GM18499 (cell line): ENCODE measurements at regions not wholly inside any gene's neighbourhood (a gene's known extent, or its start where the extent isn't known, plus 50 kb on each side); places are given as distances from the start of the nearest gene placed in this dataset.

ENCODE experiments used
- ATAC-seq: cut with Tn5 transposase; IDR thresholded peaks from one replicate; pipeline ENCODE4 v1.9.1; 2021; ENCODE audit warnings: moderate number of reproducible peaks; ENCODE audit not compliant: insufficient read depth, unreplicated experiment

DNA sequence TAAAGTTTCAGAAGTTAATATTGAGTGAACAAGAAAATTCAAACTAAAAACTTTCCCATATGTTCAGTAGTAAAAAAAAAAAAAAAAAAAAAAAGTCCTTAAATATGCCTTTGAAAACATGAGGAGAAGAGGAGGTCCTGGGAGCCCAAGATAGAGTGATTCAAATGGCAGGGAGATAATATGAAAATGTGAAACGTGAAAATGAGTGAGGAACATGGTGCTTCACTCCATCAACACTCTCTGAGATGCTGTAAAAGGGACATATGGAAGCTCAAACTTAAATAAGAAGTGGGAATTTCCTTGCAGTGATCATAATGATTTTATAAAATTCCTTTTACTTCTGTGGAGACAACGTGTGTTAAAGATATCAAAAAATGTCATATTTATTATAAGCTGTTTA is 423.9 kb downstream of the PABPC4L start:
- no peak for ATAC-seq

DNA sequence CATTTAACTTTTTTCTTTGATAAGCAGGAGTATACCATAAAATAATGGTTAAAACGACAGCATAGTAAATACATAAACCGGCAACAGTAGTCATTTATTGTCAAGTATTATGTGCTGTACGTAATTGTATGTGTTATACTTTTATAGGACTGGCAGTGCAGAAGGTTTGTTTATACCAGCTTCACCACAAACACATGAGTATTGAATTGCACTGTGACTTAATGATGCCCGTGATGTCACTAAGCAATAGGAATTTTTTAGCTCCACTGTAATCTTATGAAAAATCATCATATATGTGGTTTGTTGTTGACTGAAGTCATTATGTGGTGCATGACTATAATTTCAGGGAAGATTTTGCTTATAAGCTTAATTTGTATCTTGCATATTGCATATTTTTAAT is 424.6 kb downstream of the PABPC4L start:
- ATAC-seq = no peak

DNA sequence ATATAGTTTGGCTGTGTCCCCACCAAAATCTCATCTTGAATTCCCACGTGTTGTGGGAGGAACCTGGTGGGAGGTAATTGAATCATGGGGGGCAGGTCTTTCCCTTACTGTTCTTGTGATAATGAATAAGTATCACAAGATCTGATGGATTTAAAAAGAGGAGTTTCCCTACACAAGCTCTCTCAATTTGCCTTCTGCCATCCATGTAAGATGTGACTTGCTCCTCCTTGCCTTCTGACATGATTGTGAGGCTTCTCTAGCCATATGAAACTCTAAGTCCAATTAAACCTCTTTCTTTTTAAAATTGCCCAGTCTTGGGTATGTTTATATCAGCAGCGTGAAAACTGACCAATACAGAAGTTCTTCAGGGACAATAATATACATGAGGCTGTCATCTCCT is 425.1 kb downstream of the PABPC4L start:
- ATAC-seq = no peak

DNA sequence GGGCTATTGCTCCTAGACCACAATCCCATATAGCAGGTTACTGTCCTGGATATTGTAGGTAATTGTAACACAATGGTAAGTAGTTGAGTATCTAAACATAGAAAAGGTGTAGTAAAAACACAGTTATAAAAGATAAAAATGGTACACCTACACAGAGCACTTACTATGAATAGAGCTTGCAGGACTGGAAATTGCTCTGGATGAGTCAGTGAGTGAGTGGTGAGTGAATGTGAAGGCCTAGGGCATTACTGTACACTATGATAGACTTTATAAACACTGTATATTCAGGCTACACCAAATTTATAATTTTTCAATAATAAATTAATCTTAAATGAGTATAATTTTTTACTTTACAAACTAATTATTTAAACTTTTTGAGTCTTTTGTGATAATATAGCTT is 425.7 kb downstream of the PABPC4L start:
- no peak for ATAC-seq

DNA sequence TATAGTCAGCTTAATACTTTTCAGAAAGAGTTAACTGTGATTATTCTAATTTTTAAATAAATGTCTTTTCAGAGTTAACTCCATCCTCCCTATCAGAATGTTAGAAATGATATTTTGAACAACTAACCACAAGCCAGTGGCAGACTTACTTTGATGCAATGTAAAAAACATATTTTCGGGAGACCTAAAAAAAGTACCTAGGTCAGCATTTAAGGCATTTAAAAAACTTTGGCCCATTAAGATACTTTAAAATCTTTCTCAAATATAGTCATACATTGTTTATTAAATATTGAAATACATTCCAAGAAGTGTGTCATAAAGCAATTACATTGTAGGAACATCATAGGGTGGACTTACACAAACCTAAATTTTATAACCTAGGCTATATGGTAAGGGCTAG is 426.1 kb downstream of the PABPC4L start:
- ATAC-seq = no peak

DNA sequence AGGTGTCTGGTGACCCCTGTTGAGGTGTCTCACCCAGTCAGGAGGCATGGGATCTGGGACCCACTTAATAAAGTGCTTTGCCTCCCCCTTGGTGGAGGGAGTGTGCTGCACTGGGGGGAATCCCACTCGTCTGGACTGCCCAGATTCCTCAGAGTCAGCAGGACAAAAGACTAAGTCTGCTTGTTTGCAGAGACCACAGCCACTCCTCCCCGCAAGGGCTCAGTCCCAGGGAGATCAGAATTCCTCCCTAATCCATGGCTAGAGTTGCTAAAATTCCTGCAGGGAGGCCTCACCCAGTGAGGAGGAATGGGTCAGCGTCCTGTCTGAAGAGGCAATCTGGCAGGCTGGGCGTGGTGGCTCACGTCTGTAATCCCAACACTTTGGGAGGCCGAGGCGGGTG is 442.2 kb downstream of the PABPC4L start:
- no peak for ATAC-seq

DNA sequence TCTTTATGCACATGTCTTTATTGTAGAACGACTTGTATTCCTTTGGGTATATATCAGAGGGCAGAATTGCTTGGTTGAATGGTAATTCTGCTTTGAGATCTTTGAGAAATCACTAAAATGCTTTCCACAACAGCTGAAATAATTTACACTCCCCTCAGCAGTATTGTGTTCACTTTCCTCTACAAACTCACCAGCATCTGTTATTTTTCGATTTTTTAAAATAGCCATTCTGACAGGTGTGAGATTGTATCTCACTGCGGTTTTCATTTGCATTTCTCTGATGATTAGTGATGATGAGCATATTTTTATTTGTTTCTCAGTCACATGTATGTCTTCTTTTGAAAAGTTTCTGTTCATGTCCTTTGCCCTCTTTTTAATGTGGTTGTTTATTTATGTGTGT is 459.8 kb downstream of the PABPC4L start:
- no peak for ATAC-seq

DNA sequence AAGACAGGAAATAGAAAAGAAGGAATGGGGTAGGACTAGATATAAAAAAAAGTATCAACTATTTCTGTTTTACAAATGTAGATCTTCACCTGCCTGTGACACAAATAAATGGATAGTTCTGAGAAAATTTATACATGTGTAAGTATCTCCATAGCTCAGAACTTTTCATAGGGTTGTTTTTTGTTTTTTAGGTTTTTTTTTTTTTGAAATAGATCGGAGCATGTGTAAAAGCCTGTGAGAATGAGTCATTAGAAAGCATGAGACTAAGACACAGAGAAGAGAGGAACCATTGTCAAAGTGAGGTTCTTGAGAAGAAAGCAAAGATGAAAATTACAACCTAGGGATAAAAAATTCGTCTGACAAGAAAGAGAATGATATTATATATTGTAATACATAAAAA is 481.6 kb downstream of the PABPC4L start:
- ATAC-seq = no peak

DNA sequence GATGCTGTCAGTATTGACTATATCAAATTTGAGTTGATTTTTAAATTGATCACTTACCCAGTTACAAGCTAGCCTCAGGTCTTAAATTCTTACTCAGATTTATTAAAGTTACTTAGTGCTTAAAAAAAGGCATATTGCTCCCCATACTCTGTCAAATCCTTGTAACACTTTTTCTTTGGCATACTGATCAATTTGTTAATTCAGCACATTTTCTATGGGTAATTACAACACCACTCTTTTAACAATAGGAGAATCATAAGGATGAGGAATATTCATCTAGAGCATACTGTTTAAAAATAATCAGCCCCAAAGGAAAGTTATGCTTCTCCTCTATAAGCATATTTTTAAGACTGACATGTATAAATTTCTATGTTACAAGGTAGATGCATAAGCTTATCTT is 482.5 kb downstream of the PABPC4L start:
- no peak for ATAC-seq

DNA sequence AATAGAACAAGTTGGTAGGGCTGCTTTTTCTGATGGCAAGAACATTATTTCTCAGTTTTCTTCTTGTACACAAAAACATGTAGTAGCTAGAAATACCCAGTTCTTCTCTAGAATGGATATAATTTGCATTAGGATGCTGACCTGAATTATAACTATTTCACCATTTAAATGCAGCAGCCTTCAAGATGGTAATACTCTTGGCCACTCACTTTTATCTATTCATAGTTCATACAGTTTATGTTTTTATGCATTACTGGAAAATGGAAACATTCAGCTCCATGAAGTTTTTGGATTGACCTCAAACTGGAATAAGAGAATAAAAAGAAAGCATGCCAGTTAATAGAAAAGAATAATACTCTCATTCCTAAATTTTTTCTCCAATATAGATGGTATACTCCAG is 487.4 kb downstream of the PABPC4L start:
- ATAC-seq = no peak

DNA sequence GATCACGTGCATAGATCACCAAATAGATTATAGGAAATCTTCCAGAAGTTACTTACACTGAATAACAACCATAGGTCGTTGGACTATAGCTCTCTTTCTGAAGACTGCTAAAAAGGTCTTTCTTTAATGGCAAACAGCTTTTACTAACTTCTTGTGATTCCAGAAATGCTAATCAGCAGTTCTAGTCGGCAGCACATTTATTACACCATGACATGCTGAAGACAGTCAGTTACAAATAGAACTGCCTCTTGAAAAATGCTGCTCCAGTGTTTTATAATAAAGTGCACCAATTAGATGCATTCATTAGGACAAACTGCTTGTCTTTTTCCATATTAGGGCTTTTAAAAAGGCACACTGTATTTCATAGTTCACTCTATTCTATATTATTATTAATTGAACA is 488.2 kb downstream of the PABPC4L start:
- no peak for ATAC-seq

DNA sequence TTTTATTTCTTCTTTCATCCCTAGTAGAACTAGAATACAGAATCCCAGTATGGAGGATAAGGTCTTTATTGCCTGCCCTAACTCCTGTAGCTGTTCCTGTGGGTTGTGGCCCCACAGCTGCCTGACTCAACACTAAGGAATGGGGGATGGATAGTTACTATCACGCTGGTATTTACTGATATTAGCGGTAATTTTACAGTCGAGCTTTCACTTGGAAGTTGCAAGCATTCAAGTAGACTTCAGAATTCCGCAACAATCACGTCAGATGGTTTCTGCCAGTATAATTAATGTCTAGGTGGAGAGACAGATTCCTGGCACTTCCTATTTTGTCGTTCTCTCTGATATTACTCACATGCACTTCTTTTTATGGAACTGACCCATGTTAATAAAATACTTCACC is 489.8 kb downstream of the PABPC4L start:
- no peak for ATAC-seq

DNA sequence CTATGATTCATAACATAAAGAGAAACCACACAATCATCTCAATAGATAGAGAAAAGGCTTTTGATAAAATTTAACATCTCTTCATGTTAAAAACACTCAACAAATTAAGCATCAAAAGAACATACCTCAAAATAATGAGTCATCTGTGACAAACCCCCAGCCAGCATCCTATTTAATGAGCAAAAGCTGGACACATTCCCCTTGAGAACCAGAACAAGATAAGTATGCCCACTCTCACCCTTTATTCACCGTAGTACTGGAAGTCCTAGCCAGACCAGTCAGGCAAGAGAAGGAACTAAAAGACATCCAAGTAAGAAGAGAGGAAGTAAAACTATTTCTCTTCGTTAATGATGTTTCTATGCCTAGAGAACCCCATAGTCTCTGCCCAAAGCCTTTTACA is 507.2 kb downstream of the PABPC4L start:
- ATAC-seq = no peak

DNA sequence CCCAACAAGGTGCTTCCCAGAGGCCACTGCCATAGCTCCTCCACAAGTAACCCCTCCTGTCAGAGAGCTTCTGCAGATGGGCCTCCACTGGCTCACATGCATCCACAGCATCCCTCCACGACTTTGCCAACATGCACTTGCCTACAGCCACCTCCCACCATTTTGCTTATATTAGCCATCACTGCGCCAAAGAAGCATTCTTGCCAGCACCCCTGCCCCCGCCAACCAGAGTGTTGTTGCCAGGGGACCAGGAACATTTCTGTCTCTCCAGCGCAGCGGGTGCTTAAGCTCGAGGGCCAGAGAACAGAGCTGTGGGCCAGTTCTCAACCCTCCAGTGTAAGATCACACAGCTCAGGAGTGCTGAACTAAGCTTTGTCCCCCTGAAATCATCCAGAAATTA is 517.6 kb downstream of the PABPC4L start:
- ATAC-seq = no peak

DNA sequence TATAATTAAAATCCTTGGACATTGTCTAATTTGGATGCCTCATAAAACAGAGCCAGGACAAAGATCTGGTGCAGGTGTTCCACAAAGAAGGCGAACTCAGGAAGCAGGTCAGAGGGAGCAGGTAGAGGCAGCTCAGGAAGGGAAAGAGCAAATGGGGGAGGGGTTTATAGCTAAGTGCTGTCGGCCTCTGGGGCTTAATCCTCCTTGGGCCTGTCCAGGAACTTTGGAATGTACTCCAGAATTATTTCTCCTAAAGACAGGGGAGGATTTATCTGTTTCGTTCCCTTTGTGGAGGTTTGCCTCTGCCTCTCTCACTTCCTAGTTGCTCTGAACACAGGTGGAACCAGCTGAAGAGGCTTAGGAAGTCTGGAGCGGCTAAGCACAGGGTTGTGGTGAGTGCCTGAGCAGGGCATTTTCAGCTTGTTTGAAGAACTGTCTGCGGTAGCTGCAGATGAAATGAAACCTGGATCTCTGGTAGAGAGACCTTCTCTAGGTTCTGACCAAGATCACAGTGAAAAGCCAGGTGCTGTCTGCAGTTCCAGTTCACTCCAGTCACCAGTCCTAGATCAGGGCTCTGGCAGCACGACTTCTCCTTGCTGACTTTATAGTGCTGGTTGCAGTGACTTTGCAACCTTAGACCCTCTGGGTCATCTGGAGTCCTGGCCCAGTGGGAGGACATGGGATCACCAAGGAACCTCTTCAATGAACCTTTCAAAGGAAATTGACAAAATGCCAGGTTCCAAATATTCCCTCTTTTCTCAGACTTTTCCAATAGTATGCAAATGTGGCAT is 519.2 kb downstream of the PCDH10 start:
- ATAC-seq = no peak

DNA sequence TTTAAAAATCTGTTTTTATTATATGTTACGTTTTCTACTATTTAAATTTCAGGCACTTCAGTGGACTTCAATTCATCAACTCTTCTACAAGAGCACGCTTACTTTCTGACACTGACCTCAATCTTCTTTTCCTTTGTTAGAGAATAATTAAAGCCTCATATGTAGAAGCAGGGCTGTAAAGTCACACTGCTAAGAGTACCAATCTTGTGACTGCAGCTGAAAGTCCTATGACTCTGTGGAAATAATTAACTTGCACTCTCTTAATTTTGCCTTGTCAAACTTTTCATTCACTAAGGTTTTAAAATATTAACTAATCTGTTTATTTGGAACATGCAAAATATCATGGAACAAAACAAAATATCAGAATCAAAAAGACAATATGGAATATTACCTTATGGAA is 498.1 kb downstream of the PCDH10 start:
- ATAC-seq = no peak

DNA sequence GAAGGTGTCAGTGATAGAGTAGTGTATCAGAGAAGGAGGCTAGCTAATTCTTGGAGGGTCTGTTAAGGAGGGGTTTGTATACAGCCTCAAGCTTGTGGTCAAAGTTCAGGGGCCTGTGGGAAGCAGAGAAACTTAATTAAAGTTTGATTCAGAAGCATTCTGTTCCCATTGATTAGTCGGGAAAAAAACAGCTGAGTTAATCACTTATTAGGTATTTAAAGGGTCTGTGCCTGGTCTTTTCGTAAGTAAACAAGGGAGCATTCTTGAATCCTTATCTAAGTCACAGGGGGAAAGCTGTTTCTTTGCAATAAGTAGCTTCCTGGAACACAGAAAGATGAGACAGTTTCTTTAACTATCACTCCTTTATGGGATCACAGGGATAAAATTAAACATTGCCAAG is 492.1 kb downstream of the PCDH10 start:
- ATAC-seq = no peak

DNA sequence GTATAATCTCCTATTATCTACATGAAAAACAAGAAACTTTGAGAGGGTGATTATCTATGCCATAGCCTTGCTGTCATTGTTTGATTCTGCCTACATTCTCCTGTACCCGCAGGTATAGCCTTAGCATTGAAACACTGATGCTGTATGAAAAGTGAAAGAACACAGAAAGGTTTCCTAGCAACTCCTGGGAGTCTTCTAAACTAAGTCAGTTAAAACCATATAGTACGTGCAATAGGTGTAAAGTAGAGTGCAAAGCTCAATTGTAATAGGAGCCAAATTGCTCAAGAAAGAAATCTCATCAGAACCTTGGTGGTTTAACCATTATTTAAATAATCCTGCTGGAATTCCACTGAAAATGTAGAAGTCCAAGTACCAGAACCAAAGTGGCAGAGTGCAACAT is 489.7 kb downstream of the PCDH10 start:
- no peak for ATAC-seq

DNA sequence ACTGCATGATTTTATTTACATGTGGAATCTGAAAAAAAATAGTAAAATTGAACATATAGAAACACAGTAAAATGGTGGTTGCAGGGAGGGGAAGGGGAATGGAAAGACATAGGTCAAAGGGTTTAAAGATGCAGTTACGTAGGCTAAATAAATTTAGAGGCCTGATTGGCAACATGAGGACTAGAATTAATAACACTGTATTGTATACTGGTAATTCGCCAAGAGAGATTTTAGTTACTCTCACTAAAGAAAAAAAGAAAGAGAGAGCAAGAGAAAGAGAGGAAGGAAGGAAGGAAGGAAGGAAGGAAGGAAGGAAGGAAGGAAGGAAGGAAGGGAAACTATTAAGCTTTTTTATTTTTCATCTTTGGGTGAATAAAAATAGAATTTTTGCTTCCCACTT is 488.1 kb downstream of the PCDH10 start:
- no peak for ATAC-seq

DNA sequence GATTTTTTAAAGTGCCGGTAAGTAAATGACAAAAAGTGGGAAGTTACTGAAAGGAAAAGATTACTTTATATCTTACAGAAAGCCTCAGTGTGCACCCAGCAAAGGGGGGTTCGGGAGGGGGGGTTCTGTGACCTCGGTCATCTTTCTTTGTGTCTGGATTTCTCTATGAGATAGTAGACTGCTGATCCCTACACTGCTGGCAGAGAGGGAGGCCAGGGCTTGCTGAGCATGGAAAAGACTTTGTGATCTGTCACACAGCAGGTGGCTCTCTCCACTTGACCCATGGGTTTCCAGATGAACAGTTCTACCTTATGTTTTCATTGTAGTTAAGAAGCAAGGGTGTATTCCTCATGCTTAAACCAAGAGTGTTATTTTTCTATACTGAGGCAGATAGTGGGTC is 475.6 kb downstream of the PCDH10 start:
- no peak for ATAC-seq

DNA sequence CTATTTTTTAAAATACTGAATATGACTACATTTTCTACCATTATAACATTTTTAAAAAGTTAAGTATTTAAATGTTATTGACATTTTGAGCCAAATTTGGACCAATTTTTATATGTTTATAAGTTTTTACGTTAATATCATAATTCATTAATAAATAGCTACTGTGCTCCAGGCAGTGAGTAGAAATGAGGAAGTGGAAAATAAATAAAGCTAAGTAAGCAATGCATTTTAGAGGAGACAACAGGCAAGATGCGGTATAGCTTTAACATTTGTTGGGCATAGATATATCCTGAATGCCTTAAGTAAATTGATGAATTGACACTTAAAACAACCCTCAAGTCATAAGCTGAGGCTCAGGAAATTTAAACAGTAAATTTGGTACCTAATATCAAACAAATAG is 474.8 kb downstream of the PCDH10 start:
- no peak for ATAC-seq

DNA sequence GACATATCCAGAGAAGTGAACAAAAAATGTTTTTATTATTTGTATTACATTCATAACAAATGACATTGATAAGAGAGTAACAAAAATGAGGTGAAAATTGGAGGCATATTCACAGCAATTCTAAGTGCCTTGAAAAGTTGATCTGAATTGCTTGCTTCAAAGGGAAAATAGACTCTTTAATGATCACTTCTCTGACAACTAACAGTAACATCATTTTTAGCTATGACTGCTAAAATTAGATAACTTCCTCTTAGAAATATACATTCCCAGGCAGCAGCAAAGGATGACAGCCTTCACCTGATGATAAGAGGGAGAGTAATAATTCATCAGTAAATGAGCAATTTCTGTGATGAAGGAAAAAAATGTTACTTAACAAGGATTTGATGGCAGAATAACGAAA is 472.5 kb downstream of the PCDH10 start:
- ATAC-seq = no peak

DNA sequence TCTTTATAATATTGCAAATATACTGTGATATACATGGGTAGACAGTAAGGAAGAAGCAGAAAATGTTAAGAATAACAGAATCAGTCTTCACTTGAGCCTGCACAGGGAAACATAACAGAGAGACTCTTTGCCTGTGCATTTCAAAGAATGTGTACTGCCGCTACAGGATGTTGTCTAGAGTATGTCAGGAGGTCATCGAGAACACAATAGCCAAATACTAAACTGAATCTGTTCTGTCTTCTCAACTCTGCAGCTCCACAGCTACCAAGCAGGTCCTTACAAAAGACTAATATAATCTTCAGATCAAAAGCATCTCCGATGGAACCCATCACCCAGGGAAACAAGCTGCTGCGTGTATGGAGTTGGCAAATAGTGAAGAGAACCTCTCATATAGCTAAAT is 471.5 kb downstream of the PCDH10 start:
- no peak for ATAC-seq
